Neural cell (in vitro differentiated cells): ENCODE measurements at regions not wholly inside any gene's neighbourhood (a gene's known extent, or its start where the extent isn't known, plus 50 kb on each side); places are given as distances from the start of the nearest gene placed in this dataset.
"Not testable (repeated sequence)": the region's sequence is repeated elsewhere in the genome, so short reads cannot be mapped to it uniquely, and the experiment has no call there.

Experiments
- CTCF ChIP-seq: fragments of 450-650 bp; IDR thresholded peaks from 2 replicates; pipeline ENCODE4 v1.5.1; 2014; ENCODE audit warnings: antibody characterized with exemption, mild to moderate bottlenecking, moderate library complexity; ENCODE audit not compliant: poor library complexity, severe bottlenecking
- EZH2 ChIP-seq: fragments of 200-600, 300-800 bp; shearing (Covaris generic), sonication (generic); IDR thresholded peaks from 2 replicates; pipeline ENCODE4 v1.6.1; 2014; ENCODE audit warnings: antibody characterized with exemption, low read length, borderline replicate concordance, mild to moderate bottlenecking; ENCODE audit not compliant: insufficient read depth, poor library complexity, severe bottlenecking
- MXI1 ChIP-seq: fragments of 450-650 bp; conservative IDR thresholded peaks from 2 replicates; pipeline ENCODE4 v1.6.1; 2014; ENCODE audit warnings: antibody characterized with exemption, mild to moderate bottlenecking; ENCODE audit not compliant: poor library complexity, severe bottlenecking
- RAD21 ChIP-seq: fragments of 450-650 bp; conservative IDR thresholded peaks from 2 replicates; pipeline ENCODE4 v1.6.1; 2014; ENCODE audit warnings: antibody characterized with exemption, mild to moderate bottlenecking, moderate library complexity
- REST ChIP-seq: IDR thresholded peaks from 2 replicates; pipeline ENCODE4 v1.6.1; 2012; ENCODE audit warnings: borderline replicate concordance
- TAF1 ChIP-seq: IDR thresholded peaks from 2 replicates; pipeline ENCODE4 v1.6.1; 2012; ENCODE audit warnings: low read depth

GRCh38 chr7:37584651-37585463 lies 98.7 kb upstream of the GPR141 start:
- TF ChIP-seq CTCF, EZH2, MXI1, REST, TAF1, RAD21: not testable (repeated sequence)
